K562 (cell line): ENCODE measurements at regions not wholly inside any gene's neighbourhood (a gene's known extent, or its start where the extent isn't known, plus 50 kb on each side); places are given as distances from the start of the nearest gene placed in this dataset.

Experiments
- CREB1 ChIP-seq, 2 experiments: sonication (generic) in 1 of 2; formaldehyde crosslinking in 1 of 2; IDR thresholded peaks; 2 replicates each; pipeline versions ENCODE4 v1.6.1 to v1.8.0; 2012 to 2022; ENCODE audit warnings: inconsistent platforms in 1 of 2, mild to moderate bottlenecking in 1 of 2, missing genetic modification reagents in 1 of 2, moderate library complexity in 1 of 2
- HNRNPLL ChIP-seq: fragments of 200-400 bp; formaldehyde crosslinking; IDR thresholded peaks from 2 replicates; pipeline ENCODE4 v1.6.1; 2017; ENCODE audit warnings: low read length, low read depth, mild to moderate bottlenecking; ENCODE audit not compliant: poor library complexity, severe bottlenecking
- KLF1 ChIP-seq: fragments of 450-650 bp; IDR thresholded peaks from 2 replicates; pipeline ENCODE4 v1.6.1; 2016; ENCODE audit warnings: missing genetic modification characterization, missing compliant biosample characterization
- MCM3 ChIP-seq: fragments of 450-650 bp; IDR thresholded peaks from 2 replicates; pipeline ENCODE4 v1.6.1; 2016
- RBM15 ChIP-seq: fragments of 200-400 bp; formaldehyde crosslinking; IDR thresholded peaks from 2 replicates; pipeline ENCODE4 v1.6.1; 2018; ENCODE audit warnings: mild to moderate bottlenecking, low read length, moderate library complexity; ENCODE audit not compliant: insufficient read depth
- TF ChIP-seq, protein P1 (sequence below), 2 experiments: fragments of 450-650 bp in 1 of 2; sonication (generic) in 1 of 2; formaldehyde crosslinking; conservative IDR thresholded peaks; 2 replicates each; pipeline versions ENCODE4 v1.4.0 to v1.8.1; 2020 to 2022; ENCODE audit warnings: mild to moderate bottlenecking in 1 of 2, missing genetic modification reagents in 1 of 2
- TF ChIP-seq, protein P2 (sequence below): sonication (generic); formaldehyde crosslinking; IDR thresholded peaks from 2 replicates; pipeline ENCODE4 v1.8.1; 2023; ENCODE audit warnings: missing genetic modification reagents, mild to moderate bottlenecking, borderline replicate concordance
- TF ChIP-seq, protein P3 (sequence below): sonication (generic); formaldehyde crosslinking; IDR thresholded peaks from 2 replicates; pipeline ENCODE4 v1.8.1; 2023; ENCODE audit warnings: mild to moderate bottlenecking, missing genetic modification reagents
- TF ChIP-seq, protein P4 (sequence below), 3 experiments: IDR thresholded peaks in 2 of 3; conservative IDR thresholded peaks in 1 of 3; 2 replicates each; pipeline ENCODE4 v1.5.1; 2011 to 2012; ENCODE audit warnings: low read length in 3 of 3, mild to moderate bottlenecking in 3 of 3, control low read depth in 2 of 3, improper control_type of control experiment in 1 of 3, inconsistent platforms in 1 of 3, low read depth in 1 of 3, mixed read lengths in 1 of 3, moderate library complexity in 1 of 3; ENCODE audit not compliant: insufficient read depth in 2 of 3

DNA sequence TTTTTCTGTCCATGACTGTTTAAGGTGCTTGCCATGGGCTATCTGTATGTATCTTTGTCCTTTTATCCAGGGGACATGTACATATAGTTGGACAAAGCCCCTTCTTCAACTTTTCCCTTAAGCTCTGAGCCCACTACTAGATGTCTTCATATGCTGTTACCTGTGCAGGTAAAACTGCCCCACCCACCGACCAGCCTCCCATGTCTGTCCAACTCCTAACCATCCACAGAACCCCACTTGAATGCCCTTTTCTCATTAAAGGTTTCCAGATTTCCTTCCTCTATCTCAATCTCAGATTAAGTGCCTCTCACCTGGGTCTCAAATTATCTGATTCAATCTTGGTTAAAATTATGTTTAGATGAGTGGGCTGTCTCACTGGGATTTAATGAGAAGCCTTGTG is 136.3 kb downstream of the RNASET2 start:
- TF ChIP-seq KLF1 (tag): no peak
- TF ChIP-seq, protein P1, sequence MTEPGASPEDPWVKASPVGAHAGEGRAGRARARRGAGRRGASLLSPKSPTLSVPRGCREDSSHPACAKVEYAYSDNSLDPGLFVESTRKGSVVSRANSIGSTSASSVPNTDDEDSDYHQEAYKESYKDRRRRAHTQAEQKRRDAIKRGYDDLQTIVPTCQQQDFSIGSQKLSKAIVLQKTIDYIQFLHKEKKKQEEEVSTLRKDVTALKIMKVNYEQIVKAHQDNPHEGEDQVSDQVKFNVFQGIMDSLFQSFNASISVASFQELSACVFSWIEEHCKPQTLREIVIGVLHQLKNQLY (CRISPR knock-in tag; conservative IDR thresholded peaks at IDR 0.05): no peak
- TF ChIP-seq RBM15: no peak
- TF ChIP-seq, protein P2, sequence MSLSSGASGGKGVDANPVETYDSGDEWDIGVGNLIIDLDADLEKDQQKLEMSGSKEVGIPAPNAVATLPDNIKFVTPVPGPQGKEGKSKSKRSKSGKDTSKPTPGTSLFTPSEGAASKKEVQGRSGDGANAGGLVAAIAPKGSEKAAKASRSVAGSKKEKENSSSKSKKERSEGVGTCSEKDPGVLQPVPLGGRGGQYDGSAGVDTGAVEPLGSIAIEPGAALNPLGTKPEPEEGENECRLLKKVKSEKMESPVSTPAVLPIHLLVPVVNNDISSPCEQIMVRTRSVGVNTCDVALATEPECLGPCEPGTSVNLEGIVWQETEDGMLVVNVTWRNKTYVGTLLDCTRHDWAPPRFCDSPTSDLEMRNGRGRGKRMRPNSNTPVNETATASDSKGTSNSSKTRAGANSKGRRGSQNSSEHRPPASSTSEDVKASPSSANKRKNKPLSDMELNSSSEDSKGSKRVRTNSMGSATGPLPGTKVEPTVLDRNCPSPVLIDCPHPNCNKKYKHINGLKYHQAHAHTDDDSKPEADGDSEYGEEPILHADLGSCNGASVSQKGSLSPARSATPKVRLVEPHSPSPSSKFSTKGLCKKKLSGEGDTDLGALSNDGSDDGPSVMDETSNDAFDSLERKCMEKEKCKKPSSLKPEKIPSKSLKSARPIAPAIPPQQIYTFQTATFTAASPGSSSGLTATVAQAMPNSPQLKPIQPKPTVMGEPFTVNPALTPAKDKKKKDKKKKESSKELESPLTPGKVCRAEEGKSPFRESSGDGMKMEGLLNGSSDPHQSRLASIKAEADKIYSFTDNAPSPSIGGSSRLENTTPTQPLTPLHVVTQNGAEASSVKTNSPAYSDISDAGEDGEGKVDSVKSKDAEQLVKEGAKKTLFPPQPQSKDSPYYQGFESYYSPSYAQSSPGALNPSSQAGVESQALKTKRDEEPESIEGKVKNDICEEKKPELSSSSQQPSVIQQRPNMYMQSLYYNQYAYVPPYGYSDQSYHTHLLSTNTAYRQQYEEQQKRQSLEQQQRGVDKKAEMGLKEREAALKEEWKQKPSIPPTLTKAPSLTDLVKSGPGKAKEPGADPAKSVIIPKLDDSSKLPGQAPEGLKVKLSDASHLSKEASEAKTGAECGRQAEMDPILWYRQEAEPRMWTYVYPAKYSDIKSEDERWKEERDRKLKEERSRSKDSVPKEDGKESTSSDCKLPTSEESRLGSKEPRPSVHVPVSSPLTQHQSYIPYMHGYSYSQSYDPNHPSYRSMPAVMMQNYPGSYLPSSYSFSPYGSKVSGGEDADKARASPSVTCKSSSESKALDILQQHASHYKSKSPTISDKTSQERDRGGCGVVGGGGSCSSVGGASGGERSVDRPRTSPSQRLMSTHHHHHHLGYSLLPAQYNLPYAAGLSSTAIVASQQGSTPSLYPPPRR: no peak
- TF ChIP-seq, protein P3, sequence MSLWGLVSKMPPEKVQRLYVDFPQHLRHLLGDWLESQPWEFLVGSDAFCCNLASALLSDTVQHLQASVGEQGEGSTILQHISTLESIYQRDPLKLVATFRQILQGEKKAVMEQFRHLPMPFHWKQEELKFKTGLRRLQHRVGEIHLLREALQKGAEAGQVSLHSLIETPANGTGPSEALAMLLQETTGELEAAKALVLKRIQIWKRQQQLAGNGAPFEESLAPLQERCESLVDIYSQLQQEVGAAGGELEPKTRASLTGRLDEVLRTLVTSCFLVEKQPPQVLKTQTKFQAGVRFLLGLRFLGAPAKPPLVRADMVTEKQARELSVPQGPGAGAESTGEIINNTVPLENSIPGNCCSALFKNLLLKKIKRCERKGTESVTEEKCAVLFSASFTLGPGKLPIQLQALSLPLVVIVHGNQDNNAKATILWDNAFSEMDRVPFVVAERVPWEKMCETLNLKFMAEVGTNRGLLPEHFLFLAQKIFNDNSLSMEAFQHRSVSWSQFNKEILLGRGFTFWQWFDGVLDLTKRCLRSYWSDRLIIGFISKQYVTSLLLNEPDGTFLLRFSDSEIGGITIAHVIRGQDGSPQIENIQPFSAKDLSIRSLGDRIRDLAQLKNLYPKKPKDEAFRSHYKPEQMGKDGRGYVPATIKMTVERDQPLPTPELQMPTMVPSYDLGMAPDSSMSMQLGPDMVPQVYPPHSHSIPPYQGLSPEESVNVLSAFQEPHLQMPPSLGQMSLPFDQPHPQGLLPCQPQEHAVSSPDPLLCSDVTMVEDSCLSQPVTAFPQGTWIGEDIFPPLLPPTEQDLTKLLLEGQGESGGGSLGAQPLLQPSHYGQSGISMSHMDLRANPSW (CRISPR knock-in tag): no peak
- no peak for TF ChIP-seq HNRNPLL
- no peak for TF ChIP-seq CREB1 (IDR thresholded peaks at IDR 0.05)
- no peak for TF ChIP-seq CREB1 (CRISPR knock-in tag; IDR thresholded peaks at IDR 0.05)
- TF ChIP-seq MCM3: no peak
- TF ChIP-seq, protein P4, sequence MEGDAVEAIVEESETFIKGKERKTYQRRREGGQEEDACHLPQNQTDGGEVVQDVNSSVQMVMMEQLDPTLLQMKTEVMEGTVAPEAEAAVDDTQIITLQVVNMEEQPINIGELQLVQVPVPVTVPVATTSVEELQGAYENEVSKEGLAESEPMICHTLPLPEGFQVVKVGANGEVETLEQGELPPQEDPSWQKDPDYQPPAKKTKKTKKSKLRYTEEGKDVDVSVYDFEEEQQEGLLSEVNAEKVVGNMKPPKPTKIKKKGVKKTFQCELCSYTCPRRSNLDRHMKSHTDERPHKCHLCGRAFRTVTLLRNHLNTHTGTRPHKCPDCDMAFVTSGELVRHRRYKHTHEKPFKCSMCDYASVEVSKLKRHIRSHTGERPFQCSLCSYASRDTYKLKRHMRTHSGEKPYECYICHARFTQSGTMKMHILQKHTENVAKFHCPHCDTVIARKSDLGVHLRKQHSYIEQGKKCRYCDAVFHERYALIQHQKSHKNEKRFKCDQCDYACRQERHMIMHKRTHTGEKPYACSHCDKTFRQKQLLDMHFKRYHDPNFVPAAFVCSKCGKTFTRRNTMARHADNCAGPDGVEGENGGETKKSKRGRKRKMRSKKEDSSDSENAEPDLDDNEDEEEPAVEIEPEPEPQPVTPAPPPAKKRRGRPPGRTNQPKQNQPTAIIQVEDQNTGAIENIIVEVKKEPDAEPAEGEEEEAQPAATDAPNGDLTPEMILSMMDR (IDR thresholded peaks at IDR 0.05 in 2 of 3, conservative IDR thresholded peaks at IDR 0.05 in 1 of 3; ENCODE audit: insufficient read depth in 2 of 3, low read depth in 1 of 3, low read length in 3 of 3): no peak
